ENCODE measurements at regions not wholly inside any gene's neighbourhood (a gene's known extent, or its start where the extent isn't known, plus 50 kb on each side); places are given as distances from the start of the nearest gene placed in this dataset.
"Not testable (repeated sequence)": the region's sequence is repeated elsewhere in the genome, so short reads cannot be mapped to it uniquely, and the experiment has no call there.

DNA sequence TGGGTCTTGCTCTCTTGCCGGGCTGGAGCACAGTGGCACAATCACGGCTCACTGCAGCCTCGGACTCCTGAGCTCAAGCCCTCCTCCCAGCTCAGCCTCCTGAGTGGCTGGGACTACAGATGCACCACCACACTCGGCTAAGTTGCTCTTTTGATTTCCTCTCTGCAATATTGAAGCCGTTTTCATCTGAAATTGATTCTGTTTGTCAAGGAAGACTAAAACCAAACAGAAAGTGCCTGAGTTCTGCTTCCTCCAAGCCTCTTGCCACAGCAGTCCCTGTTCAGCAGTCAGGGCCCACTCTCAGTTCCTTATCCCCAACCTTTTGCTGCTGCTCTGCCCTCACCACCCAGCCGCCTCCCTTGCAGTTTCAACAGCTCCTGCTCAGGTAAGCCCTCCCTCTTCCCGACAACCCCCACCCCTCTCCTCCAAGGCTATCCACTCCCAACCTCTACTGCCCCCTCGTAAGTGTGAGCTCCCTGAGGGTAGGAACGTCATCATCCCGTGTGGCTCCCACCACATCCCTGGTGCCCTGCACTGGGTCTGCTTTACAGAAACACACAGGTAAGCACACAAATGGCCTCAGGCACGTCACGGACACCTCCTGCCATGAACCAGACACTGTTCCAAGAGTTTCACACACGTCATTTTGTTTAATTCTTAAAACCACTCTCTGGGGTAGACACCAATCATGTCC is 70.7 kb upstream of the TAB2 start:
- DNase-seq, result no peak

GRCh38 chr6:149247385-149247763 is 70.1 kb upstream of the TAB2 start:
- DNase-seq, result no peak

GRCh38 chr6:149248263-149248662 is 69.2 kb upstream of the TAB2 start:
- not testable (repeated sequence) for DNase-seq

- DNase-seq, result no peak
Observed at GRCh38 chr6:149248693-149249369, 68.7 kb upstream of the TAB2 start.

- no peak for DNase-seq
Observed at GRCh38 chr6:149249370-149250357, 67.8 kb upstream of the TAB2 start.

- DNase-seq, result no peak
Observed at GRCh38 chr6:149250951-149251350, 66.6 kb upstream of the TAB2 start.

- DNase-seq, result no peak
Observed at GRCh38 chr6:149252622-149253021, 64.9 kb upstream of the TAB2 start.

DNA sequence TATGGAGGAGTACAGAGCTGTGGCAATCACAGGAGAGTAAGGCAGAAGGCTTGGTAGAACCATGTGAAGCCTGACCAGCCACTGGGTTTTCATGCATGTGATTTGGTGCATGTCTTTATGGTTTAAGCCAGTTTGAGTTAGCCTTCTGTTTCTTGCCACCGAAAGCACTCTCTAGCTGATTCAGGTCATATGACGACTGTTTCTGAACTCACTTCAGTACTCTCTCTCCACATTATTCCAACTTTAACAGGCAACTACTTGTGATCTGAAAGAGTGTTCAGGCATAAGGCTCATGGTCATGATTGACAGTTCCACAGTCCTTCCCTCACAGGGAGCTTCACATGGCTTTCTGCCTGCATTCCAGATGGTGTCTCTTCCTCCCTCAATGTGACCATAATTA is 63.3 kb upstream of the TAB2 start:
- no peak for DNase-seq

DNA sequence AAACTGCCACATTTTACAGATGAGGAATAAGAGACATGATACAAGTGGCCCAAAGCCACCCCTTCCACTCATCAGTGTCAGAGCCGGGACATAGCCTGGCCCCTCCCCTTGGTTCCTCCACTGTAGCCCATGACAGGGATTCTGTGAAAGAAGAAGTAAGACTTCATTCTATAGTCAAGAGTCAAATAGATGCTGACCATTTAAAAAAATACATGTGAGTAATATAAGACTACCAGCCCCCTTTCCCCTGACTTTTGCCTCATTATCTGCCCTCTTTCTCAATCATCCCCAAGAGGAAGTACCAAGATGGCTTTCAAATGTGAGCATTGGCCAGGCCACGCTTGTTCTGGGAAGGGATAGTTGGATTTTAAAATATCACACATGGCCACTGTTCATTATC is 57.8 kb upstream of the TAB2 start:
- DNase-seq, result no peak

DNA sequence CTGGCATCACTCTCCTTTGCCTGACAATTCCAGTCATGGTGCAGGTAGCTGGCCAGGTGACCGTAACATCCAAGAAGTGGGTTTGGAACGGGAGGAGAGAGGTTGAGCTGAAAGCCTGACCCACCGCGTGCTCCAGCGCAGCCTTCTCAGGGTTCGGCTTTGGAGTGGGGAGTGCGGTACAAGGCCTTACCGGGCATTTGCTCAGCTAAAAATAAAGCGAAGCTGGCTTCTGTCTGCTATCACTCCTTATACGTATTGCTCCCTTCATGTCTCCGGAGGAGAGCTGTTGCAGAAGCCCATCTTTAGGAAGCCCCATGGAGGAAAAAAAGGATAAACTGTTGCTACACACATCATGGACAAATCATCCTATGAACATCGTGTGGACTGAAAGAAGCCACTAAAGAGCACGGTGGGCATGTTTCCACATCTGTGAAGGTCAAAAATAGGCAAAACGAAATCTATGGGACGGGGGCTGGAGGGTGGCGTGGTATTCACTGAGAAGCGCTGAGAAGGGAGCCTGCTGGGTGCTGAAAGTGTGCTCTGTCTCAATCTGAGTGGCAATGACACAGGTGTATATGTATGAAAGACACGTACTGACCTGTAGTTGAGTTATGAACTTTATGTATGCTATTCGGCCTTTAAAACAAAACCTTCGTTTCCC is 57.2 kb upstream of the TAB2 start:
- no peak for DNase-seq

- DNase-seq, result no peak
Observed at GRCh38 chr6:149261364-149262040, 56.0 kb upstream of the TAB2 start.

DNA sequence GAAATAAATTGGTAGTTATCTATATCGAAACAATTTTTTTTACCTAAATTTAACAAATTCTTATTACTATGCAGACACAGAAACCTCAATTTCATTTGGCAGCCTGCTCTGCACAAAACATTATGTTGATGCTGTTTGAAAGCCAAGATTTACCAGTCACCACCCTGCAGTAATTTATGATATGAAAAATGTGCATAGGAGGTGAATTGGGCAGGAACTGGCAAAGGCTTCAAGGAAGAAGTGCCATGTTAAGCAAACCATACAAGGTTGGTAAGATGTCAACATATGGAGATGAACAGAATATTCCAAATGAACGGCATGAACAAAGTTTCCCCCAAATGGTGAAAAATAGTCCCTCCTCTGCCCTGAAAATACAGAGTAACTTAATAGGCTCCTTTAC is 54.2 kb upstream of the TAB2 start:
- DNase-seq, result no peak

- no peak for DNase-seq
Observed at GRCh38 chr6:149264629-149265028, 52.9 kb upstream of the TAB2 start.

- DNase-seq, result no peak
Observed at GRCh38 chr6:149265945-149266344, 51.6 kb upstream of the TAB2 start.

DNA sequence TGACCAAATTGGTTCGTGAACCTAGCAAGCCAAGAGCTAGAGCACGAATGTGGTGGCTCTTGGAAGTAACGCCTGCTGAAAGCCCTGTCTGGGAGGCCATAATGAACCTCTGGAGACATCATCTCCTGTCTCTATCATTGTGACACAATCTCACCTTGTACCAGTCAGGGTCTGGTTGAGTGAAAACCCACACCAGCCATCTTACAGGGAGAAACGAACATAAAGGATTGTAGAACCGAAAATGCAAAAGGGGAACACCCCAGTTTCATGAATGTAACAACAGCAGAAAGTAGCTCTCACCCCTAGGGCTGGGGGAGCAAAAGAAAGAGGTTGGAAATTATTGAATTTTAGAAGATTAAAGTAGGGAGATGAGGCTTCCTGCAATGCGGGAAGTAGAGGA is 50.9 kb upstream of the TAB2 start:
- DNase-seq, result no peak

DNA sequence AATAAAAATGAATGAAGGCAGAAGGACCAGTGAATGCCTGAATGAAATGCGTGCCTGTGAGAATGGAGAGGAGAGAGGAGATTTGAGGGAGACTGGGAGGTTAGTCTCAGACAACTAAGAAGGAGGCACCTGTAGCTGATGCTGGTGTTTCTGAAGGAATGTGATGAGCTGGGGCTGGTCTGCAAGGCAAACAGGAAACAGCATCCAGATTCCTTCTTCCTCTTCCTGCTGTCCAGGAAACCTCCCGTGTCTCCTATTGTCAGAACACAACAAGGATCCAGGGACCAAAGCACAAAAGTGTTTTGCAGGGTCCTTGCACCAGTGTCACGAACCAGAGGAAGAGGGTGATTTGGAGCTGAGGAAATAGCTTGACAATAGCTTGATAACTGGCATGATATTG is 50.4 kb upstream of the TAB2 start:
- no peak for DNase-seq

DNA sequence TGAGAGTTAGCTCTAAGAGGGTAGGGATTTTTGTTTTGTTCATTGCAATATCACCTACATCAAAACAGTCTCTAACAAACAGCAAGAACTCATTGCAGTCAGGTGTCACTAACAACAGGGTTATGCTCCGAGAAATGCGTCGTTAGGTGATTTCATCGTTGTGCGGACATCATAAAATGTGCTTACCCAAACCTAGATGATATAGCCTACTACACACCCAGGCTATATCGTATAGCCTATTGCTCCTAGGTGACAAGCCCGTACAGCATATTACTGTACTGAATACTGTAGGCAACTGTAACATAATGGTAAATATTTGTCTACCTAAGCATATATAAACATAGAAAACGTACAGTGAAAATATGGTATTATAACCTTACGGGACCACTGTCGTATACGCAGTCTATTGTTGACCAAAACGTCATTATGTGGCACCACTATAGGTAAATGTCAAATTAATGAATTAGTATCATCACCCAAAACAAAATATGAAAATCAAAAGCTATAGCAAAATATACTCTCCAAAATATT is 49.9 kb upstream of the TAB2 start:
- no peak for DNase-seq
